NCI-H2107 treated with DMSO at 0.1 percent for 48 hours (cell line): ENCODE measurements at regions not wholly inside any gene's neighbourhood (a gene's known extent, or its start where the extent isn't known, plus 50 kb on each side); places are given as distances from the start of the nearest gene placed in this dataset.

Experiments
- DNase-seq: peaks from one replicate; lab custom pipeline; 2025; ENCODE audit not compliant: unreplicated experiment; lab: John Stamatoyannopoulos, UW

GRCh38 chr5:60010853-60011252, 117.3 kb upstream of the PDE4D start:
- no peak for DNase-seq

DNA sequence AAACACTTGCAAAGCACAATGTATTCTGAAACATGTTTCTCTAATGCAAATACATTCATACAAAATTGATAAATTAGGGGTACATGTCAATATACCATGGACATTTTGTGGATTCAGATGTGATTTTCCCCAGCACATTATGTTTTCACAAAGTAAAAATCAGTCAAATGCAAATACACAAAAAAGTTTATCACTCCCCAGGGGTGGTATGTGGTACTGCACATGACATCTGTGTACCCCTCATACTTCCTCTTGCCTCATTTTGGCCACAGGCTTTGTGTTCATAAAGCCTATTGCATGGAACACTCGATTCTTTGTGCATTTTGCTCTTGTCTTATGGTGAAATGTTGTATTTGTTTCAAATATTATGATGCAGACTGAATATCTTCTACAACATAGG, 116.8 kb upstream of the PDE4D start:
- no peak for DNase-seq

GRCh38 chr5:60007729-60008128, 114.2 kb upstream of the PDE4D start:
- no peak for DNase-seq

DNA sequence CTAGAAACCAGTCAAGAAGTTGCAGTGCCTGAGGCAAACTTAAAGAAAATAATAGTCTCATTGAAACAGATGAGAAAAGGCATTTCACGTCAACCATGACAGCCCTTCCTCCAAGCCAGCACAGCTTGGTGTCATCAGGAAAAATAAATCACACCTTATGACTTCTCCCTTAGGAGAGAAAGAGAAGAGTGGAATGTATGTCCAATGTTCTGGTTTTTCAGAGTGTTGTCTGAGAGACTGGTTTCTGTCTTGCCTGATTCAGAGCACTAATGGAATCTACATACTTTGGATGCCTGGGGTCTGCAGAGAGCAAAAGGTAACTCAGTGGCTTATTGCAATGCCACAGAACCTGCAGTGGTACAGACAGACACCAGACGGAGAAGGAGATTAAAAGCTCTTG, 105.5 kb upstream of the PDE4D start:
- DNase-seq, result no peak

DNA sequence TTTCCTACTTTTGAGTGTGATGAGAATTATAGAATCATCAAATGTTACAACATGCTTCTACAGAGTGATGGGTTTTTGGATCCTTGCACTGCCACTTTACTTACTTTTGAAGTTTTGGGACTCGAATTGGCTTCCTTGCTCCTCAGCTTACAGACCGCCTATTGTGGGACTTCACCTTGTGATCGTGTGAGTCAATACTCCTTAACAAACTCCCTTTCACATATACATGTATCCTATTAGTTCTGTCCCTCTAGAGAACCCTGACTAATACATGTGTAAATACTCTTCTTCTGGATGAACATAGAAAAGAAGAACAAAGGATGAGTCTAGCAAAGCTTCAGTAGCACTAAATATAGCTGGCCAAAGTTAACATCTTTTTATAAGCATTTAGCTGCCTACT, 98.7 kb upstream of the PDE4D start:
- no peak for DNase-seq

DNA sequence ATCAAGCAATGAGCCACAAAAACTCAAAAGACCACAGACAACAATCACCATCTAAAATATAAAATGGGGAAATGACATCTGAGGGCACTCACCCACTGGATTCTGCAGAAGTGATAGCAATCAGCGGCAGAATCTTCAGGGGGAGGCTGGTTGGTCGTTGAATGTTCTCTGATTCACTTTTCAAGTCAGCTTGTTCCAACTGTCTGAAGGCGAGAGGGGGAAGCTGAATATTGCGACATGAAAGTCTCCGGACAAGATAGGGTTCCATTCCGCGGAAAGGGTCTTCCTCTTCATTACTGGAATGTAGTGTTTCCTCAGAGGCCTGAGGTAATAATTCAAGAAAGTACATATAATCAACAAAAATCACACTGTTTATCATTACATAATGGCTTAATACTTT, 94.9 kb upstream of the PDE4D start:
- no peak for DNase-seq

DNA sequence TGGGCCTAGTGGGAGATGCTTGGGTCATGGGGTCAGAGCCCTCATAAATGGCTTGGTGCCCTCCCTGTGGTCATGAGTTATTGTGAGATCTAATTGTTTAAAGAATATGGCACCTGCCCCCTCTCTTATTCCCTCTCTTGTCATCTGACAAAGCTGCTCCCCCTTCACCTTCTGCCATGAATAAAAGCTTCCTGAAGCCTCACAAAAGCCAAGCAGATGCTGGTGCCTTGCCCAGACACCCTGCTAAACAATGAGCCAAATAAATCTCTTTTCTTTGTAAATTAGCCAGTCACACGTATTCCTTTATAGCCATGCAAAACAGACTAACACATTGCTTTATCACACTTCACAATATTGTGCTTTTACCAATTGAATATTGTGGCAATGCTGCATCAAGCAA, 82.8 kb upstream of the PDE4D start:
- DNase-seq, result no peak

- no peak for DNase-seq
These were observed 78.5 kb upstream of the PDE4D start for GRCh38 chr5:59972043-59972442.

- no peak for DNase-seq
These were observed 65.8 kb upstream of the PDE4D start for GRCh38 chr5:59959330-59959729.

GRCh38 chr5:59956130-59956783, 62.7 kb upstream of the PDE4D start:
- DNase-seq, result no peak

- DNase-seq, result no peak
These were observed 61.7 kb upstream of the PDE4D start for GRCh38 chr5:59955241-59955640.

- no peak for DNase-seq
These were observed 50.1 kb upstream of the PDE4D start for GRCh38 chr5:59943452-59944113.
